ENCODE measurements at regions not wholly inside any gene's neighbourhood (a gene's known extent, or its start where the extent isn't known, plus 50 kb on each side); places are given as distances from the start of the nearest gene placed in this dataset.
A peak's percentile ranks its signal among the peaks of the same experiment; 100 is the strongest.

DNA sequence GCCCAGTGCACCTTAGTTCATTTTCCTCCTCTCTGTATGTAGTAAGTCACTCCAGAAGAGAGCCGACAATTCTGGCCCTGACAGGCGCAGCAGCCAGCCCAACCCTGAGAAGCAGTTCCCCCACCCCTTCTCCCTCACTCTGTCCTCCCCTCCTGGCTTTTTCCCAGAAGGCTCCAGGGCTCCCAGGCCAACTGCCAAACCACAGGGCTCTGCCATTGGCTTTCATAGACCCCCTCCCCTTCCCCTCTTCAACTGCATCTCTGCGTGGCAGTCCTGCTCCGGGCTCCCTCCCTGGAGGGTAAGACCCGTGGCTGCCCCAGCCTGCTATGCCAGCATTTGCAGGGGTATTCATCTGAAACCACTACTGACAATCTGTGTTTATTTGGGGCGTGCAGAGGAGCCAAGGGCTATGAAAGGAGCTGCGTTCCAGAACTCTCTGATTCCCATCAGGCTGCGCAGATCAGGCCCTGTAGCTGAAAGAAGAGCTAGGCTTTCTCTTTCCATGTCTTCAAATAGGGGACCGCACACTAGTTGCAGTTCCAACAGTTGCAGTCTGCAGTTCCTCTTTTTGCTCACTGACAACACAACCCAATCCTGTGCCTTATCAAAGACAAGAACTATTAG, 388.6 kb upstream of the TNP1 start:
- H3K27me3 ChIP-seq (ENCODE audit: insufficient read depth), result no peaks in the 10 kb centered on the region
- H3K79me2 ChIP-seq (replicated peaks; ENCODE audit: insufficient read depth), result no peaks in the 10 kb centered on the region
- H3K4me3 ChIP-seq, result no peak overlapping the region
- no peak overlapping the region for H3K27ac Mint-ChIP-seq
- H3K9me3 Mint-ChIP-seq, result no peaks in the 10 kb centered on the region
- no peaks in the 10 kb centered on the region for H4K20me1 ChIP-seq (replicated peaks; ENCODE audit: insufficient read depth)
- H3K4me1 Mint-ChIP-seq, result no peaks in the 10 kb centered on the region
- no peak overlapping the region for H2AFZ ChIP-seq
- no peaks in the 10 kb centered on the region for H3F3A ChIP-seq (replicated peaks; ENCODE audit: low read depth)
- H3K4me2 ChIP-seq, result no peak overlapping the region
- H3K4me1 ChIP-seq (ENCODE audit: insufficient read depth), result no peaks in the 10 kb centered on the region
- H3K36me3 Mint-ChIP-seq (ENCODE audit: low read depth), result no peaks in the 10 kb centered on the region
- TF ChIP-seq CREB1 (CRISPR knock-in tag; IDR thresholded peaks at IDR 0.05; ENCODE audit: low read depth) (no peak), EZH2 (IDR thresholded peaks at IDR 0.05; ENCODE audit: low read depth, unreplicated experiment) (no peak), JUNB (IDR thresholded peaks at IDR 0.05; ENCODE audit: unreplicated experiment) (no peak), STAT1 (IDR thresholded peaks at IDR 0.05; ENCODE audit: unreplicated experiment) (no peak), NANOG (IDR thresholded peaks at IDR 0.05; ENCODE audit: borderline replicate concordance) (no peak), ZNF331 (CRISPR knock-in tag; IDR thresholded peaks at IDR 0.05; ENCODE audit: low read depth) (peak; percentile 40; the same call in 1 of the 2 replicates), ZNF114 (CRISPR knock-in tag; IDR thresholded peaks at IDR 0.05) (no peak)
- ATAC-seq, result peak; percentile 83
- peak; percentile 14 for DNase-seq (ENCODE audit: low spot score)
- no peak overlapping the region for H3K4me3 Mint-ChIP-seq
- no peaks in the 10 kb centered on the region for H3K27me3 Mint-ChIP-seq (ENCODE audit: insufficient read depth, low read depth, poor library complexity)
- no peaks in the 10 kb centered on the region for H3K9me2 ChIP-seq (ENCODE audit: insufficient read depth)
- no peak overlapping the region for H3K27ac ChIP-seq (ENCODE audit: low read depth)
- no peaks in the 10 kb centered on the region for H3K36me3 ChIP-seq (ENCODE audit: insufficient read depth)

DNA sequence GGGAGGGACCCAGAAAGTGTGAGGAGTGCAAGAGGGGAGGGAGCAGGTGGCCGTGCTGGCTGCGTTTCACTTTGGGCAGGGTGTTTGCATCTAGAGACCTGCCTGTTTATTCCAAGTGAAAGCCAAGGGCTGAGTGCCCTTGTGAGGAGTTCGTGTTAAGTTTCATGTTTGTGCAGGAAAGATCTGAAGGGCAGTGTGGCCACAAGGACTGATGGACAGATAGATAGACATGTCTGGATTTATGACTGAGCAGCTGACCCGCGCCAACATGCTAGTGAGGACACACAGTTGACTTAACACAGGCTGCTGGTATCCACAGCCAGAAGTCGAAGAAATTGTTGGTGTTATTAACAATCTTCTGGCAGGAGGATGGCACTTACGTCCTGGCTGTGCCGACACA, 387.6 kb upstream of the TNP1 start:
- Mint-ChIP-seq H3K4me3 (no peak overlapping the region), H3K36me3 (ENCODE audit: low read depth) (no peaks in the 10 kb centered on the region)
- TF ChIP-seq, protein P1, sequence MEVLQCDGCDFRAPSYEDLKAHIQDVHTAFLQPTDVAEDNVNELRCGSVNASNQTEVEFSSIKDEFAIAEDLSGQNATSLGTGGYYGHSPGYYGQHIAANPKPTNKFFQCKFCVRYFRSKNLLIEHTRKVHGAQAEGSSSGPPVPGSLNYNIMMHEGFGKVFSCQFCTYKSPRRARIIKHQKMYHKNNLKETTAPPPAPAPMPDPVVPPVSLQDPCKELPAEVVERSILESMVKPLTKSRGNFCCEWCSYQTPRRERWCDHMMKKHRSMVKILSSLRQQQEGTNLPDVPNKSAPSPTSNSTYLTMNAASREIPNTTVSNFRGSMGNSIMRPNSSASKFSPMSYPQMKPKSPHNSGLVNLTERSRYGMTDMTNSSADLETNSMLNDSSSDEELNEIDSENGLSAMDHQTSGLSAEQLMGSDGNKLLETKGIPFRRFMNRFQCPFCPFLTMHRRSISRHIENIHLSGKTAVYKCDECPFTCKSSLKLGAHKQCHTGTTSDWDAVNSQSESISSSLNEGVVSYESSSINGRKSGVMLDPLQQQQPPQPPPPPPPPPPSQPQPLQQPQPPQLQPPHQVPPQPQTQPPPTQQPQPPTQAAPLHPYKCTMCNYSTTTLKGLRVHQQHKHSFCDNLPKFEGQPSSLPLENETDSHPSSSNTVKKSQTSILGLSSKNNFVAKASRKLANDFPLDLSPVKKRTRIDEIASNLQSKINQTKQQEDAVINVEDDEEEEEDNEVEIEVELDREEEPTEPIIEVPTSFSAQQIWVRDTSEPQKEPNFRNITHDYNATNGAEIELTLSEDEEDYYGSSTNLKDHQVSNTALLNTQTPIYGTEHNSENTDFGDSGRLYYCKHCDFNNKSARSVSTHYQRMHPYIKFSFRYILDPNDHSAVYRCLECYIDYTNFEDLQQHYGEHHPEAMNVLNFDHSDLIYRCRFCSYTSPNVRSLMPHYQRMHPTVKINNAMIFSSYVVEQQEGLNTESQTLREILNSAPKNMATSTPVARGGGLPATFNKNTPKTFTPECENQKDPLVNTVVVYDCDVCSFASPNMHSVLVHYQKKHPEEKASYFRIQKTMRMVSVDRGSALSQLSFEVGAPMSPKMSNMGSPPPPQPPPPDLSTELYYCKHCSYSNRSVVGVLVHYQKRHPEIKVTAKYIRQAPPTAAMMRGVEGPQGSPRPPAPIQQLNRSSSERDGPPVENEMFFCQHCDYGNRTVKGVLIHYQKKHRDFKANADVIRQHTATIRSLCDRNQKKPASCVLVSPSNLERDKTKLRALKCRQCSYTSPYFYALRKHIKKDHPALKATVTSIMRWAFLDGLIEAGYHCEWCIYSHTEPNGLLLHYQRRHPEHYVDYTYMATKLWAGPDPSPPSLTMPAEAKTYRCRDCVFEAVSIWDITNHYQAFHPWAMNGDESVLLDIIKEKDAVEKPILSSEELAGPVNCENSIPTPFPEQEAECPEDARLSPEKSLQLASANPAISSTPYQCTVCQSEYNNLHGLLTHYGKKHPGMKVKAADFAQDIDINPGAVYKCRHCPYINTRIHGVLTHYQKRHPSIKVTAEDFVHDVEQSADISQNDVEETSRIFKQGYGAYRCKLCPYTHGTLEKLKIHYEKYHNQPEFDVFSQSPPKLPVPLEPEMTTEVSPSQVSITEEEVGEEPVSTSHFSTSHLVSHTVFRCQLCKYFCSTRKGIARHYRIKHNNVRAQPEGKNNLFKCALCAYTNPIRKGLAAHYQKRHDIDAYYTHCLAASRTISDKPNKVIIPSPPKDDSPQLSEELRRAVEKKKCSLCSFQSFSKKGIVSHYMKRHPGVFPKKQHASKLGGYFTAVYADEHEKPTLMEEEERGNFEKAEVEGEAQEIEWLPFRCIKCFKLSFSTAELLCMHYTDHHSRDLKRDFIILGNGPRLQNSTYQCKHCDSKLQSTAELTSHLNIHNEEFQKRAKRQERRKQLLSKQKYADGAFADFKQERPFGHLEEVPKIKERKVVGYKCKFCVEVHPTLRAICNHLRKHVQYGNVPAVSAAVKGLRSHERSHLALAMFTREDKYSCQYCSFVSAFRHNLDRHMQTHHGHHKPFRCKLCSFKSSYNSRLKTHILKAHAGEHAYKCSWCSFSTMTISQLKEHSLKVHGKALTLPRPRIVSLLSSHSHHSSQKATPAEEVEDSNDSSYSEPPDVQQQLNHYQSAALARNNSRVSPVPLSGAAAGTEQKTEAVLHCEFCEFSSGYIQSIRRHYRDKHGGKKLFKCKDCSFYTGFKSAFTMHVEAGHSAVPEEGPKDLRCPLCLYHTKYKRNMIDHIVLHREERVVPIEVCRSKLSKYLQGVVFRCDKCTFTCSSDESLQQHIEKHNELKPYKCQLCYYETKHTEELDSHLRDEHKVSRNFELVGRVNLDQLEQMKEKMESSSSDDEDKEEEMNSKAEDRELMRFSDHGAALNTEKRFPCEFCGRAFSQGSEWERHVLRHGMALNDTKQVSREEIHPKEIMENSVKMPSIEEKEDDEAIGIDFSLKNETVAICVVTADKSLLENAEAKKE (CRISPR knock-in tag; IDR thresholded peaks at IDR 0.05), result no peak
- TF ChIP-seq ZNF114 (CRISPR knock-in tag; IDR thresholded peaks at IDR 0.05) (no peak), JUNB (IDR thresholded peaks at IDR 0.05; ENCODE audit: unreplicated experiment) (no peak), POLR2AphosphoS5 (IDR thresholded peaks at IDR 0.05; ENCODE audit: low read depth) (no peak)
- TF ChIP-seq, protein P2, sequence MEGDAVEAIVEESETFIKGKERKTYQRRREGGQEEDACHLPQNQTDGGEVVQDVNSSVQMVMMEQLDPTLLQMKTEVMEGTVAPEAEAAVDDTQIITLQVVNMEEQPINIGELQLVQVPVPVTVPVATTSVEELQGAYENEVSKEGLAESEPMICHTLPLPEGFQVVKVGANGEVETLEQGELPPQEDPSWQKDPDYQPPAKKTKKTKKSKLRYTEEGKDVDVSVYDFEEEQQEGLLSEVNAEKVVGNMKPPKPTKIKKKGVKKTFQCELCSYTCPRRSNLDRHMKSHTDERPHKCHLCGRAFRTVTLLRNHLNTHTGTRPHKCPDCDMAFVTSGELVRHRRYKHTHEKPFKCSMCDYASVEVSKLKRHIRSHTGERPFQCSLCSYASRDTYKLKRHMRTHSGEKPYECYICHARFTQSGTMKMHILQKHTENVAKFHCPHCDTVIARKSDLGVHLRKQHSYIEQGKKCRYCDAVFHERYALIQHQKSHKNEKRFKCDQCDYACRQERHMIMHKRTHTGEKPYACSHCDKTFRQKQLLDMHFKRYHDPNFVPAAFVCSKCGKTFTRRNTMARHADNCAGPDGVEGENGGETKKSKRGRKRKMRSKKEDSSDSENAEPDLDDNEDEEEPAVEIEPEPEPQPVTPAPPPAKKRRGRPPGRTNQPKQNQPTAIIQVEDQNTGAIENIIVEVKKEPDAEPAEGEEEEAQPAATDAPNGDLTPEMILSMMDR (conservative IDR thresholded peaks at IDR 0.05; ENCODE audit: low read depth in 2 of 2), result no peak
- TF ChIP-seq, protein P3, sequence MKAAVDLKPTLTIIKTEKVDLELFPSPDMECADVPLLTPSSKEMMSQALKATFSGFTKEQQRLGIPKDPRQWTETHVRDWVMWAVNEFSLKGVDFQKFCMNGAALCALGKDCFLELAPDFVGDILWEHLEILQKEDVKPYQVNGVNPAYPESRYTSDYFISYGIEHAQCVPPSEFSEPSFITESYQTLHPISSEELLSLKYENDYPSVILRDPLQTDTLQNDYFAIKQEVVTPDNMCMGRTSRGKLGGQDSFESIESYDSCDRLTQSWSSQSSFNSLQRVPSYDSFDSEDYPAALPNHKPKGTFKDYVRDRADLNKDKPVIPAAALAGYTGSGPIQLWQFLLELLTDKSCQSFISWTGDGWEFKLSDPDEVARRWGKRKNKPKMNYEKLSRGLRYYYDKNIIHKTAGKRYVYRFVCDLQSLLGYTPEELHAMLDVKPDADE (IDR thresholded peaks at IDR 0.05), result no peak

More for the DNA sequence above, 387.6 kb upstream of the TNP1 start:
- no peaks in the 10 kb centered on the region for H4K20me1 ChIP-seq (replicated peaks; ENCODE audit: insufficient read depth)
- no peaks in the 10 kb centered on the region for H3K27me3 ChIP-seq (ENCODE audit: insufficient read depth)
- H3K9me2 ChIP-seq (ENCODE audit: insufficient read depth), result no peaks in the 10 kb centered on the region
- ATAC-seq, result no peak
- H3K4me1 ChIP-seq (ENCODE audit: insufficient read depth), result no peaks in the 10 kb centered on the region
- no peak overlapping the region for H2AFZ ChIP-seq
- Mint-ChIP-seq H3K9me3 (no peaks in the 10 kb centered on the region), H3K27ac (no peak overlapping the region), H3K27me3 (ENCODE audit: insufficient read depth, low read depth, poor library complexity) (no peaks in the 10 kb centered on the region), H3K4me1 (no peaks in the 10 kb centered on the region)
- no peak for DNase-seq (ENCODE audit: low spot score)
- H3F3A ChIP-seq (replicated peaks; ENCODE audit: low read depth), result no peaks in the 10 kb centered on the region
- no peak overlapping the region for H3K4me3 ChIP-seq
- no peaks in the 10 kb centered on the region for H3K36me3 ChIP-seq (ENCODE audit: insufficient read depth)
- no peak overlapping the region for H3K4me2 ChIP-seq
- H3K79me2 ChIP-seq (replicated peaks; ENCODE audit: insufficient read depth), result no peaks in the 10 kb centered on the region
- no peak overlapping the region for H3K27ac ChIP-seq (ENCODE audit: low read depth)
